Tibial nerve (tissue), 4 donors: ENCODE measurements at regions not wholly inside any gene's neighbourhood (a gene's known extent, or its start where the extent isn't known, plus 50 kb on each side); places are given as distances from the start of the nearest gene placed in this dataset.

Source experiments
- DNase-seq, 2 donors: peaks; one replicate each; pipeline ENCODE4 v3.0.0-alpha.2; 2019; ENCODE audit warnings: low spot score in 2 of 2
- H3K27ac ChIP-seq, 4 donors: fragments of 200-600 bp; sonication (generic) in 3 of 4; one replicate each; pipeline ENCODE4 v1.5.1; 2017 to 2019; ENCODE audit warnings: mild to moderate bottlenecking in 1 of 4
- H3K27me3 ChIP-seq, 2 donors: fragments of 200-600 bp; sonication (generic) in 1 of 2; one replicate each; pipeline versions ENCODE4 v1.5.1 to v1.6.0; 2017 to 2019
- H3K36me3 ChIP-seq, 3 donors: fragments of 200-600 bp; sonication (generic); one replicate each; pipeline ENCODE4 v1.5.1; 2018 to 2019
- H3K4me1 ChIP-seq, 4 donors: fragments of 200-600 bp; sonication (generic) in 3 of 4; one replicate each; pipeline ENCODE4 v1.5.1; 2017 to 2019
- H3K4me3 ChIP-seq, 4 donors: fragments of 200-600 bp; sonication (generic) in 3 of 4; one replicate each; pipeline ENCODE4 v1.5.1; 2017 to 2019; ENCODE audit warnings: mild to moderate bottlenecking in 1 of 4, moderate library complexity in 1 of 4
- H3K9me3 ChIP-seq, 4 donors: fragments of 200-600 bp; sonication (generic) in 3 of 4; one replicate each; pipeline ENCODE4 v1.5.1; 2017 to 2019
- EP300 ChIP-seq, 2 donors: sonication (generic); formaldehyde crosslinking; IDR thresholded peaks; one replicate each; pipeline ENCODE4 v1.6.1; 2017; ENCODE audit warnings: antibody characterized with exemption in 2 of 2, mild to moderate bottlenecking in 1 of 2
- POLR2A ChIP-seq, 2 donors: fragments of 450-650 bp; IDR thresholded peaks; one replicate each; pipeline ENCODE4 v1.6.1; 2017; ENCODE audit warnings: antibody characterized with exemption in 2 of 2, mild to moderate bottlenecking in 2 of 2, moderate library complexity in 2 of 2
- WGBS, 2 donors: methylation state at CpG; one replicate each; pipeline ENCODE4 v1.1.5; 2018; 5-methylcytosine and 5-hydroxymethylcytosine counted together
- TF ChIP-seq, protein P1 (sequence below), 5 experiments: fragments of 200-600 bp in 3 of 5; fragments of 450-650 bp in 2 of 5; sonication (generic) in 3 of 5; IDR thresholded peaks; one replicate each; pipeline ENCODE4 v1.5.1; 2016 to 2019; ENCODE audit warnings: antibody characterized with exemption in 5 of 5, mild to moderate bottlenecking in 3 of 5, moderate library complexity in 2 of 5

DNA sequence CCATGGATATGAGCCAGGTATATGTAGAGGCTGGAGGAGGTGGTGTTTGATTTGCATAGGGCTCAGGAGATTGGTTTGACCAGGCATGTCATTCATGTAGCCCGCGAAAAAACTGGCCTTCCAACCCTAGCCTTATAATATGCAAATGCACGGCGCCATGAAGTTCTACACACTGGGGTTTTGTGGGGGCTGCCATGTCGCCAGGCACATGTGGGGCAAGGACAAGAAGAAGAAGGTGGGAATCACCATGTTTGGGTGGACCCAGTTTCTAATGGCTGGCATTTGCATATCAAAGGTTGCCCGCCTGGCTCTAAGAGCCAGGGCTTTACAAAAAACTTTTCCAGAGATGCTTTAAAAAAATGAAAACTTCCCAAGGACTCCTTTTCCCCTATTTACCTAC lies 1251.0 kb downstream of the PCDH18 start:
- H3K27ac ChIP-seq, result no peak overlapping the region
- no peaks in the 10 kb centered on the region for H3K36me3 ChIP-seq
- H3K27me3 ChIP-seq, result no peaks in the 10 kb centered on the region
- no peak for DNase-seq
- WGBS, 2 donors, result 69 to 77% methylated on average over 6 of the region's 6 CpGs
- TF ChIP-seq POLR2A (IDR thresholded peaks at IDR 0.05) (no peak), EP300 (IDR thresholded peaks at IDR 0.05) (no peak)
- TF ChIP-seq, protein P1, sequence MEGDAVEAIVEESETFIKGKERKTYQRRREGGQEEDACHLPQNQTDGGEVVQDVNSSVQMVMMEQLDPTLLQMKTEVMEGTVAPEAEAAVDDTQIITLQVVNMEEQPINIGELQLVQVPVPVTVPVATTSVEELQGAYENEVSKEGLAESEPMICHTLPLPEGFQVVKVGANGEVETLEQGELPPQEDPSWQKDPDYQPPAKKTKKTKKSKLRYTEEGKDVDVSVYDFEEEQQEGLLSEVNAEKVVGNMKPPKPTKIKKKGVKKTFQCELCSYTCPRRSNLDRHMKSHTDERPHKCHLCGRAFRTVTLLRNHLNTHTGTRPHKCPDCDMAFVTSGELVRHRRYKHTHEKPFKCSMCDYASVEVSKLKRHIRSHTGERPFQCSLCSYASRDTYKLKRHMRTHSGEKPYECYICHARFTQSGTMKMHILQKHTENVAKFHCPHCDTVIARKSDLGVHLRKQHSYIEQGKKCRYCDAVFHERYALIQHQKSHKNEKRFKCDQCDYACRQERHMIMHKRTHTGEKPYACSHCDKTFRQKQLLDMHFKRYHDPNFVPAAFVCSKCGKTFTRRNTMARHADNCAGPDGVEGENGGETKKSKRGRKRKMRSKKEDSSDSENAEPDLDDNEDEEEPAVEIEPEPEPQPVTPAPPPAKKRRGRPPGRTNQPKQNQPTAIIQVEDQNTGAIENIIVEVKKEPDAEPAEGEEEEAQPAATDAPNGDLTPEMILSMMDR (IDR thresholded peaks at IDR 0.05), result no peak
- no peaks in the 10 kb centered on the region for H3K9me3 ChIP-seq
- no peak overlapping the region for H3K4me3 ChIP-seq
- H3K4me1 ChIP-seq, result no peaks in the 10 kb centered on the region

DNA sequence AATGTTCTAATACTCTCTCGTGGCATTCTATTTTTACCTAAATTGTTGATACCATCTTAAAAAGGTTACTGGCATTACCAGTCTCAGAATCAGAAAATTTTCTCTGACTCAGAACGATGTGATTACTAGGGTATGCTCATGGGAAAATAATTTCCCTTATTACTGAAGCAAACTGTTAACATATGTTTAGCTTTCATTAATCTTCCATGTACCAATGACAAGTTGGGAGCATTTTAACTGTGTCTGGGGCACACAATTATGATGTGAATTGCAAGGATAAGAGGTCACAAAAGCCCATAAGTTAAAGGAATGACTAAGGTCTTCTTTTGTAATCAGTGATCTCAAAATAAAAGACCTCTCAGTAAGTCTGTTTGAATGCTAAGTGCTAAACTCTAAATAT lies 1254.6 kb downstream of the PCDH18 start:
- H3K4me1 ChIP-seq, result no peaks in the 10 kb centered on the region
- 33 to 39% methylated on average over 2 of the region's 2 CpGs for WGBS, 2 donors
- TF ChIP-seq, protein P1 (IDR thresholded peaks at IDR 0.05), result no peak
- TF ChIP-seq EP300 (IDR thresholded peaks at IDR 0.05) (no peak), POLR2A (IDR thresholded peaks at IDR 0.05) (no peak)
- no peak overlapping the region for H3K4me3 ChIP-seq
- DNase-seq, result no peak
- no peaks in the 10 kb centered on the region for H3K27me3 ChIP-seq
- H3K27ac ChIP-seq, result no peak overlapping the region
- H3K36me3 ChIP-seq, result no peaks in the 10 kb centered on the region
- no peaks in the 10 kb centered on the region for H3K9me3 ChIP-seq

DNA sequence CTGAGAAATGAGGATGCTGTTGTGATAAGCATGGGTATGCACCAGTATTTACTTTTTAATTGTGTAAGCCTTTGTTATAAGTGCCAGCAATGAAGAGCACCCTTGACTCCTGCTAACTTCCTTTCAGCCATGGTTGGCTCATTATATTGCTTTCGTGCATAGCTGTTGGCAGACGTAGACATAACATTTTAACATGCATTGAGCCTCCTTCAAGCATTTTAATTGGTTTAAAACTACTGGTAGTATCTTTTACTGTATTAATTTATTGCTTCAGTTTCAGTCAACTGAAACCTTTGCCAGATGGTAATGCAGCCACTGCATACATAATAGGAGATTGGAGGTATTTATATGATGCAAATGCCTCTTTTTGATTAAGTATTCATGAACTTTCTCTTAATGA lies 1285.4 kb downstream of the PCDH18 start:
- H3K36me3 ChIP-seq, result no peaks in the 10 kb centered on the region
- H3K4me1 ChIP-seq, result no peaks in the 10 kb centered on the region
- no peak overlapping the region for H3K4me3 ChIP-seq
- H3K27me3 ChIP-seq, result no peaks in the 10 kb centered on the region
- no peaks in the 10 kb centered on the region for H3K9me3 ChIP-seq
- H3K27ac ChIP-seq, result no peak overlapping the region
- WGBS, 2 donors, result 27 to 51% methylated on average over 2 of the region's 2 CpGs
- no peak for DNase-seq
- TF ChIP-seq, protein P1 (IDR thresholded peaks at IDR 0.05), result no peak
- no peak for TF ChIP-seq EP300 (IDR thresholded peaks at IDR 0.05)
- TF ChIP-seq POLR2A (IDR thresholded peaks at IDR 0.05), result no peak

DNA sequence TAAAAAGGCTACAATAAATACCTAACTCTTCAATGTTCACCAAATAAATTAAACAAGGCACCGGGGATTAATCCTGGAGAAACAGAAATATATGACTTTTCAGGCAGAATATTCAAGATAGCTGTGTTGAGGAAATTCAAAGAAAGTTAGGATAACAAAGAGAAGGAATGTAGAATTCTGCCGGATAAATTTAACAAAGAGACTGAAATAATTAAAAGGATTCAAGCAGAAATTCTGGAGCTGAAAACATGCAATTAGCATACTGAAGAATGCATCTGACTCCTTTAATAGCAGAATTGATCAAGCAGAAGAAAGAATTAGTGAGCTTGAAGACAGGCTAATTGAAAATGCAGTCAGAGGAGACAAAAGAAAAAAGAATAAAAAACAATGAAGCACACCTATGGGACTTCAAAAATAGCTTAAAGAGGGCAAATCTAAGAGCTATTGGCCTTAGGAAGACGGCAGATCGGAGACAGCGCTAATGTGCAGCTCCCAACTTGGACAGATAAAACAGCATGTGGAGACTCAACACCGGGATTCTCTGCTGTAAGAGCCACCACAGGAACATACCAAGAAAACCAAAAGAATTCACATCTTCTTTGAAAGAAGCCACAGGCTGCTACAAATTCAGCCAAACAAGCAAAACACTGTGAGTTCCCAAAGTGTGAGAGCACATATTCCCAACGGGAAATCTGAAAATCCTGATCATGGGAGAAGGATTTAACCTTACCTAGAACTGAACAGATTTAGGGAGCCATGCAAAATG lies 1290.9 kb downstream of the PCDH18 start:
- WGBS, 2 donors, result 66 to 80% methylated on average over 7 of the region's 7 CpGs
- TF ChIP-seq, protein P1 (IDR thresholded peaks at IDR 0.05), result no peak
- TF ChIP-seq EP300 (IDR thresholded peaks at IDR 0.05) (no peak), POLR2A (IDR thresholded peaks at IDR 0.05) (no peak)
- H3K4me1 ChIP-seq, result no peaks in the 10 kb centered on the region
- H3K36me3 ChIP-seq, result no peaks in the 10 kb centered on the region
- no peaks in the 10 kb centered on the region for H3K27me3 ChIP-seq
- no peak overlapping the region for H3K4me3 ChIP-seq
- DNase-seq, result no peak
- no peak overlapping the region for H3K27ac ChIP-seq
- peaks cover 0 to 9% (median 0%) of the 10 kb centered on the region in 4 donors for H3K9me3 ChIP-seq

DNA sequence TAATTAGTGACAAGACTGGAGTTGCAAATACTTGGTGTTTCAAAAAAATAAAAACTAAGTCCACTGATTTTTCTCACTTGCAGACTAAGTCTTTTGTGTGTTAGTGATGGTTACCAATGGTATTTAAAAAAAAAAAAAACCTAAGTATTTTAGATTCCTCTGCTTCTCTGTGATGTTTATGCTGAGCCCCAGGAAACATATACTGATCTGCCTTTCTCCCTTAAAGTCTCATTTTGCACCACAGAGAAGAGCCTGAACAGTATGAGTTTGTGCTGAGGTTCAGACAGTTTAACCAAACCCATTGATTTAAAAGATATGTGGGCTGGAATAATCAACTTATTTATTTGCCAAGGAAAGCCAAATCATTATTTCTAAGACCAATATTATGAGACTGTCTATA lies 1305.0 kb downstream of the PCDH18 start:
- no peaks in the 10 kb centered on the region for H3K4me1 ChIP-seq
- no peak overlapping the region for H3K4me3 ChIP-seq
- TF ChIP-seq, protein P1 (IDR thresholded peaks at IDR 0.05), result no peak
- no peak for TF ChIP-seq EP300 (IDR thresholded peaks at IDR 0.05)
- TF ChIP-seq POLR2A (IDR thresholded peaks at IDR 0.05), result no peak
- no peaks in the 10 kb centered on the region for H3K9me3 ChIP-seq
- DNase-seq, result no peak
- H3K36me3 ChIP-seq, result no peaks in the 10 kb centered on the region
- no peak overlapping the region for H3K27ac ChIP-seq
- H3K27me3 ChIP-seq, result no peaks in the 10 kb centered on the region
